Panc1 (cell line): ENCODE measurements at regions not wholly inside any gene's neighbourhood (a gene's known extent, or its start where the extent isn't known, plus 50 kb on each side); places are given as distances from the start of the nearest gene placed in this dataset.

Source experiments
- POLR2AphosphoS5 ChIP-seq: IDR thresholded peaks from 2 replicates; pipeline ENCODE4 v1.6.1; 2012; ENCODE audit warnings: mild to moderate bottlenecking, low read depth, low read length, moderate library complexity
- TF ChIP-seq, protein P1 (sequence below): fragments of 450-650 bp; IDR thresholded peaks from 2 replicates; pipeline ENCODE4 v1.5.1; 2017; ENCODE audit warnings: mild to moderate bottlenecking
- TF ChIP-seq, protein P2 (sequence below), 2 experiments: IDR thresholded peaks; 2 replicates each; pipeline ENCODE4 v1.6.1; 2011 to 2012; ENCODE audit warnings: low read depth in 2 of 2, control low read depth in 1 of 2, low read length in 1 of 2, mild to moderate bottlenecking in 1 of 2, moderate library complexity in 1 of 2; ENCODE audit not compliant: insufficient read depth in 1 of 2

DNA sequence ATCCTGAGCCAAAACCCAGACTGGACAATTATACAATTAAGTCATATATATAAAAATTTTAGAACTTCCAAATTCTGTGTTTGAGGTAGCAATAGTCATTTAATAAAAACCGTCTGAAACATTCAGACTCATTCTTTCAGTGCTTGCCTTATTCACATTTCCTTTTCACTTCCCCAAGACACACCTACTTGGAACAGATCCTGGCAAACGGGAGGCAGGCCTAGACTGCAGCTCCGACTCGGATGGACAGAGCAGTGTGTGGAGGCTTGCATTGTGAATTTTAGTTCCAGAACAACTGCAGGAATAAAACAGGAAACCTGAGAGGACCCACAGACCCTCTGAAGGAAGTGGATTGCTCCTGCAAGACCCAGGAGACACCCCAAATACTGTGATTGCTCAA, 341.4 kb downstream of the CNTN3 start:
- TF ChIP-seq, protein P1, sequence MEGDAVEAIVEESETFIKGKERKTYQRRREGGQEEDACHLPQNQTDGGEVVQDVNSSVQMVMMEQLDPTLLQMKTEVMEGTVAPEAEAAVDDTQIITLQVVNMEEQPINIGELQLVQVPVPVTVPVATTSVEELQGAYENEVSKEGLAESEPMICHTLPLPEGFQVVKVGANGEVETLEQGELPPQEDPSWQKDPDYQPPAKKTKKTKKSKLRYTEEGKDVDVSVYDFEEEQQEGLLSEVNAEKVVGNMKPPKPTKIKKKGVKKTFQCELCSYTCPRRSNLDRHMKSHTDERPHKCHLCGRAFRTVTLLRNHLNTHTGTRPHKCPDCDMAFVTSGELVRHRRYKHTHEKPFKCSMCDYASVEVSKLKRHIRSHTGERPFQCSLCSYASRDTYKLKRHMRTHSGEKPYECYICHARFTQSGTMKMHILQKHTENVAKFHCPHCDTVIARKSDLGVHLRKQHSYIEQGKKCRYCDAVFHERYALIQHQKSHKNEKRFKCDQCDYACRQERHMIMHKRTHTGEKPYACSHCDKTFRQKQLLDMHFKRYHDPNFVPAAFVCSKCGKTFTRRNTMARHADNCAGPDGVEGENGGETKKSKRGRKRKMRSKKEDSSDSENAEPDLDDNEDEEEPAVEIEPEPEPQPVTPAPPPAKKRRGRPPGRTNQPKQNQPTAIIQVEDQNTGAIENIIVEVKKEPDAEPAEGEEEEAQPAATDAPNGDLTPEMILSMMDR: no peak
- TF ChIP-seq, protein P2, sequence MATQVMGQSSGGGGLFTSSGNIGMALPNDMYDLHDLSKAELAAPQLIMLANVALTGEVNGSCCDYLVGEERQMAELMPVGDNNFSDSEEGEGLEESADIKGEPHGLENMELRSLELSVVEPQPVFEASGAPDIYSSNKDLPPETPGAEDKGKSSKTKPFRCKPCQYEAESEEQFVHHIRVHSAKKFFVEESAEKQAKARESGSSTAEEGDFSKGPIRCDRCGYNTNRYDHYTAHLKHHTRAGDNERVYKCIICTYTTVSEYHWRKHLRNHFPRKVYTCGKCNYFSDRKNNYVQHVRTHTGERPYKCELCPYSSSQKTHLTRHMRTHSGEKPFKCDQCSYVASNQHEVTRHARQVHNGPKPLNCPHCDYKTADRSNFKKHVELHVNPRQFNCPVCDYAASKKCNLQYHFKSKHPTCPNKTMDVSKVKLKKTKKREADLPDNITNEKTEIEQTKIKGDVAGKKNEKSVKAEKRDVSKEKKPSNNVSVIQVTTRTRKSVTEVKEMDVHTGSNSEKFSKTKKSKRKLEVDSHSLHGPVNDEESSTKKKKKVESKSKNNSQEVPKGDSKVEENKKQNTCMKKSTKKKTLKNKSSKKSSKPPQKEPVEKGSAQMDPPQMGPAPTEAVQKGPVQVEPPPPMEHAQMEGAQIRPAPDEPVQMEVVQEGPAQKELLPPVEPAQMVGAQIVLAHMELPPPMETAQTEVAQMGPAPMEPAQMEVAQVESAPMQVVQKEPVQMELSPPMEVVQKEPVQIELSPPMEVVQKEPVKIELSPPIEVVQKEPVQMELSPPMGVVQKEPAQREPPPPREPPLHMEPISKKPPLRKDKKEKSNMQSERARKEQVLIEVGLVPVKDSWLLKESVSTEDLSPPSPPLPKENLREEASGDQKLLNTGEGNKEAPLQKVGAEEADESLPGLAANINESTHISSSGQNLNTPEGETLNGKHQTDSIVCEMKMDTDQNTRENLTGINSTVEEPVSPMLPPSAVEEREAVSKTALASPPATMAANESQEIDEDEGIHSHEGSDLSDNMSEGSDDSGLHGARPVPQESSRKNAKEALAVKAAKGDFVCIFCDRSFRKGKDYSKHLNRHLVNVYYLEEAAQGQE (IDR thresholded peaks at IDR 0.05; ENCODE audit: insufficient read depth in 1 of 2, low read depth in 2 of 2, low read length in 1 of 2): no peak
- TF ChIP-seq POLR2AphosphoS5: no peak
